DOHH2 (cell line): ENCODE measurements at regions not wholly inside any gene's neighbourhood (a gene's known extent, or its start where the extent isn't known, plus 50 kb on each side); places are given as distances from the start of the nearest gene placed in this dataset.
"Not testable (repeated sequence)": the region's sequence is repeated elsewhere in the genome, so short reads cannot be mapped to it uniquely, and the experiment has no call there.

Experiments used
- EZH2phosphoT487 ChIP-seq: fragments of 200-600 bp; sonication (generic); IDR thresholded peaks from 2 replicates; pipeline ENCODE4 v1.6.1; 2017; ENCODE audit warnings: borderline replicate concordance, mild to moderate bottlenecking, antibody characterized with exemption, low read length, moderate library complexity, mixed read lengths
- TF ChIP-seq, protein P1 (sequence below): fragments of 200-600 bp; sonication (generic); IDR thresholded peaks from one replicate; pipeline ENCODE4 v1.5.1; 2014; ENCODE audit warnings: antibody characterized with exemption, mild to moderate bottlenecking, low read depth, low read length; ENCODE audit not compliant: poor library complexity, severe bottlenecking

- TF ChIP-seq, protein P1, sequence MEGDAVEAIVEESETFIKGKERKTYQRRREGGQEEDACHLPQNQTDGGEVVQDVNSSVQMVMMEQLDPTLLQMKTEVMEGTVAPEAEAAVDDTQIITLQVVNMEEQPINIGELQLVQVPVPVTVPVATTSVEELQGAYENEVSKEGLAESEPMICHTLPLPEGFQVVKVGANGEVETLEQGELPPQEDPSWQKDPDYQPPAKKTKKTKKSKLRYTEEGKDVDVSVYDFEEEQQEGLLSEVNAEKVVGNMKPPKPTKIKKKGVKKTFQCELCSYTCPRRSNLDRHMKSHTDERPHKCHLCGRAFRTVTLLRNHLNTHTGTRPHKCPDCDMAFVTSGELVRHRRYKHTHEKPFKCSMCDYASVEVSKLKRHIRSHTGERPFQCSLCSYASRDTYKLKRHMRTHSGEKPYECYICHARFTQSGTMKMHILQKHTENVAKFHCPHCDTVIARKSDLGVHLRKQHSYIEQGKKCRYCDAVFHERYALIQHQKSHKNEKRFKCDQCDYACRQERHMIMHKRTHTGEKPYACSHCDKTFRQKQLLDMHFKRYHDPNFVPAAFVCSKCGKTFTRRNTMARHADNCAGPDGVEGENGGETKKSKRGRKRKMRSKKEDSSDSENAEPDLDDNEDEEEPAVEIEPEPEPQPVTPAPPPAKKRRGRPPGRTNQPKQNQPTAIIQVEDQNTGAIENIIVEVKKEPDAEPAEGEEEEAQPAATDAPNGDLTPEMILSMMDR, result not testable (repeated sequence)
- not testable (repeated sequence) for TF ChIP-seq EZH2phosphoT487
Observed at GRCh38 chr9:63785059-63785458, 1500.0 kb downstream of the FOXD4L5 start.
